ENCODE measurements at regions not wholly inside any gene's neighbourhood (a gene's known extent, or its start where the extent isn't known, plus 50 kb on each side); places are given as distances from the start of the nearest gene placed in this dataset.
A peak's percentile ranks its signal among the peaks of the same experiment; 100 is the strongest.

- DNase-seq = no peak
- ATAC-seq = no peak
- intact Hi-C loops (cut with DNase I) = no loop called here
Measured at GRCh38 chr18:43606795-43607194, 329.5 kb upstream of the SYT4 start.

- peak; percentile 41 to 51 for ATAC-seq
- intact Hi-C loops (cut with DNase I) = loop anchor here (10.0 kb wide), 1 partner anchor 1764 kb away; no protein-coding TSS in a partner anchor
- no peak for DNase-seq
Measured at GRCh38 chr18:43620936-43621335, 343.6 kb upstream of the SYT4 start.

- DNase-seq = no peak
- no peak for ATAC-seq
- intact Hi-C loops (cut with DNase I) = loop anchor here (10.0 kb wide), 1 partner anchor 1763 kb away; no protein-coding TSS in a partner anchor
Measured at GRCh38 chr18:43622024-43622423, 344.7 kb upstream of the SYT4 start.

GRCh38 chr18:43625582-43625981 lies 348.3 kb upstream of the SYT4 start:
- no peak for DNase-seq
- intact Hi-C loops (cut with DNase I) = loop anchor here (10.0 kb wide), 1 partner anchor 1759 kb away; no protein-coding TSS in a partner anchor
- ATAC-seq = no peak

GRCh38 chr18:43627848-43628530 lies 350.7 kb upstream of the SYT4 start:
- DNase-seq (no peak), ATAC-seq (no peak)
- intact Hi-C loops (cut with DNase I) = loop anchor here (10.0 kb wide), 1 partner anchor 1757 kb away; no protein-coding TSS in a partner anchor

GRCh38 chr18:43634994-43635393 lies 357.7 kb upstream of the SYT4 start:
- intact Hi-C loops (cut with DNase I) = no loop called here
- ATAC-seq (no peak), DNase-seq (no peak)

- DNase-seq (no peak), ATAC-seq (no peak)
- intact Hi-C loops (cut with DNase I) = no loop called here
Measured at GRCh38 chr18:43635397-43635796, 358.1 kb upstream of the SYT4 start.

- intact Hi-C loops (cut with DNase I) = no loop called here
- ATAC-seq = no peak
- DNase-seq = no peak
Measured at GRCh38 chr18:43642727-43643330, 365.5 kb upstream of the SYT4 start.

- DNase-seq = no peak
- ATAC-seq = no peak
- intact Hi-C loops (cut with DNase I) = no loop called here
Measured at GRCh38 chr18:43648002-43648401, 370.7 kb upstream of the SYT4 start.

GRCh38 chr18:43649649-43650357 lies 372.5 kb upstream of the SYT4 start:
- no peak for DNase-seq
- ATAC-seq = no peak
- intact Hi-C loops (cut with DNase I) = no loop called here

GRCh38 chr18:43650426-43650825 lies 373.1 kb upstream of the SYT4 start:
- DNase-seq = no peak
- intact Hi-C loops (cut with DNase I) = no loop called here
- ATAC-seq = no peak

GRCh38 chr18:43651057-43651456 lies 373.8 kb upstream of the SYT4 start:
- ATAC-seq (no peak), DNase-seq (no peak)
- intact Hi-C loops (cut with DNase I) = no loop called here

GRCh38 chr18:43656547-43656946 lies 379.3 kb upstream of the SYT4 start:
- ATAC-seq (no peak), DNase-seq (no peak)
- intact Hi-C loops (cut with DNase I) = no loop called here

- ATAC-seq (peak in 1 of 2 donors; percentile 62), DNase-seq (no peak)
Measured at GRCh38 chr18:43661570-43661969, 384.3 kb upstream of the SYT4 start.

GRCh38 chr18:43662657-43663056 lies 385.4 kb upstream of the SYT4 start:
- ATAC-seq = peak in 1 of 2 donors; percentile 33
- intact Hi-C loops (cut with DNase I) = loop anchor here in 1 of 2 donors (10.0 kb wide), 1 partner anchor 112 kb away; no protein-coding TSS in a partner anchor
- no peak for DNase-seq

More at GRCh38 chr18:43661570-43661969, 384.3 kb upstream of the SYT4 start:
- intact Hi-C loops (cut with DNase I) = loop anchor here in 1 of 2 donors (10.0 kb wide), 1 partner anchor 113 kb away; no protein-coding TSS in a partner anchor

- intact Hi-C loops (cut with DNase I) = loop anchor here in 1 of 2 donors (10.0 kb wide), 1 partner anchor 112 kb away; no protein-coding TSS in a partner anchor
- no peak for ATAC-seq
- no peak for DNase-seq
Measured at GRCh38 chr18:43663159-43663558, 385.9 kb upstream of the SYT4 start.

- DNase-seq = no peak
- ATAC-seq = no peak
- intact Hi-C loops (cut with DNase I) = loop anchor here in 1 of 2 donors (10.0 kb wide), 1 partner anchor 110 kb away; no protein-coding TSS in a partner anchor
Measured at GRCh38 chr18:43664487-43665008, 387.3 kb upstream of the SYT4 start.

GRCh38 chr18:43665105-43665788 lies 388.0 kb upstream of the SYT4 start:
- DNase-seq (no peak), ATAC-seq (peak in 1 of 2 donors; percentile 83)
- intact Hi-C loops (cut with DNase I) = loop anchor here in 1 of 2 donors (10.0 kb wide), 1 partner anchor 110 kb away; no protein-coding TSS in a partner anchor

GRCh38 chr18:43668866-43669265 lies 391.6 kb upstream of the SYT4 start:
- no peak for DNase-seq

More at GRCh38 chr18:43668866-43669265, 391.6 kb upstream of the SYT4 start:
- intact Hi-C loops (cut with DNase I) = loop anchor here in 1 of 2 donors (10.0 kb wide), 1 partner anchor 106 kb away; no protein-coding TSS in a partner anchor
- ATAC-seq = peak in 1 of 2 donors; percentile 96
